Mammary epithelial cell (primary cell): ENCODE measurements at regions not wholly inside any gene's neighbourhood (a gene's known extent, or its start where the extent isn't known, plus 50 kb on each side); places are given as distances from the start of the nearest gene placed in this dataset.

Experiments
- EZH2 ChIP-seq: IDR thresholded peaks from 2 replicates; pipeline ENCODE4 v1.6.1; 2012; ENCODE audit warnings: low read length, inconsistent platforms, borderline replicate concordance
- TF ChIP-seq, protein P1 (sequence below), 2 donors: IDR thresholded peaks in 1 of 2; conservative IDR thresholded peaks in 1 of 2; 2 replicates each; pipeline ENCODE4 v1.5.1; 2011 to 2012; ENCODE audit warnings: inconsistent platforms in 2 of 2, low read length in 2 of 2, mild to moderate bottlenecking in 2 of 2, control low read depth in 1 of 2, low read depth in 1 of 2; ENCODE audit not compliant: insufficient read depth in 1 of 2; ENCODE audit errors: extremely low read depth in 1 of 2

DNA sequence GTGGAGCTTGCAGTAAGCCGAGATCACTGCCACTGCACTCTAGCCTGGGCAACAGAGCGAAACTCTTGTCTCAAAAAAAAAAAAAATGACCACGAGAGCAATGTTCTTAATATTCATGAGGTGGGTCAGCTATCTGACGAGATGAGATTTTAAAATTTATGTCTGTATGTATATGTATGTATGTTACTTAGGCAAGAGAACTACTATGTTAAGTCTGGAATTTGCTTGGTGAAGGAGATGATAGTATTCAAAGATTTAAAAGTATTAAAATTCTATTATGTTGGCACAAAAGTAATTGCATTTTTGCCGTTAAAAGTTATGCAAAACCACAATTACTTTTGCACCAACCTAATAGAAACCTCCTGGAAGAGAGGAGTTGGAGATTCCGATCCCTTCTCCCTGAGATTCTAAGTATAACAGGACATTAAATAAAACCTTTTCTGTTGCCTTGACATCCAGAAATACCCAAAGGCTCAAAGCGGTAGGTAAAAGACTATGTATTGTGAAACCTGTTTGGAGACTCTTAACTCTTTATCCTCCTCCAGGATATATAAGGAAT lies 114.3 kb upstream of the TNS3 start:
- TF ChIP-seq, protein P1, sequence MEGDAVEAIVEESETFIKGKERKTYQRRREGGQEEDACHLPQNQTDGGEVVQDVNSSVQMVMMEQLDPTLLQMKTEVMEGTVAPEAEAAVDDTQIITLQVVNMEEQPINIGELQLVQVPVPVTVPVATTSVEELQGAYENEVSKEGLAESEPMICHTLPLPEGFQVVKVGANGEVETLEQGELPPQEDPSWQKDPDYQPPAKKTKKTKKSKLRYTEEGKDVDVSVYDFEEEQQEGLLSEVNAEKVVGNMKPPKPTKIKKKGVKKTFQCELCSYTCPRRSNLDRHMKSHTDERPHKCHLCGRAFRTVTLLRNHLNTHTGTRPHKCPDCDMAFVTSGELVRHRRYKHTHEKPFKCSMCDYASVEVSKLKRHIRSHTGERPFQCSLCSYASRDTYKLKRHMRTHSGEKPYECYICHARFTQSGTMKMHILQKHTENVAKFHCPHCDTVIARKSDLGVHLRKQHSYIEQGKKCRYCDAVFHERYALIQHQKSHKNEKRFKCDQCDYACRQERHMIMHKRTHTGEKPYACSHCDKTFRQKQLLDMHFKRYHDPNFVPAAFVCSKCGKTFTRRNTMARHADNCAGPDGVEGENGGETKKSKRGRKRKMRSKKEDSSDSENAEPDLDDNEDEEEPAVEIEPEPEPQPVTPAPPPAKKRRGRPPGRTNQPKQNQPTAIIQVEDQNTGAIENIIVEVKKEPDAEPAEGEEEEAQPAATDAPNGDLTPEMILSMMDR (conservative IDR thresholded peaks at IDR 0.05 in 1 of 2, IDR thresholded peaks at IDR 0.05 in 1 of 2; ENCODE audit: extremely low read depth in 1 of 2, insufficient read depth in 1 of 2, low read depth in 1 of 2, low read length in 2 of 2) = no peak
- no peak for TF ChIP-seq EZH2
